OCI-LY7 (cell line): ENCODE measurements at regions not wholly inside any gene's neighbourhood (a gene's known extent, or its start where the extent isn't known, plus 50 kb on each side); places are given as distances from the start of the nearest gene placed in this dataset.

Experiments
- CTCF ChIP-seq: fragments of 200-600 bp; sonication (generic); conservative IDR thresholded peaks from 2 replicates; pipeline ENCODE4 v1.5.1; 2014; ENCODE audit warnings: mild to moderate bottlenecking, antibody characterized with exemption, low read length, moderate library complexity, mixed read lengths
- EZH2phosphoT487 ChIP-seq: fragments of 200-600 bp; sonication (generic); IDR thresholded peaks from 2 replicates; pipeline ENCODE4 v1.6.1; 2018; ENCODE audit warnings: low read depth, borderline replicate concordance, mild to moderate bottlenecking, mixed run types, antibody characterized with exemption, low read length, moderate library complexity, mixed read lengths

- no peak for TF ChIP-seq CTCF
- no peak for TF ChIP-seq EZH2phosphoT487
These were observed 285.2 kb downstream of the ZNF248 start for GRCh38 chr10:37572206-37572605.
